H7 (cell line): ENCODE measurements at regions not wholly inside any gene's neighbourhood (a gene's known extent, or its start where the extent isn't known, plus 50 kb on each side); places are given as distances from the start of the nearest gene placed in this dataset.
"Not testable (repeated sequence)": the region's sequence is repeated elsewhere in the genome, so short reads cannot be mapped to it uniquely, and the experiment has no call there.

ENCODE experiments used
- DNase-seq: peaks from one replicate; pipeline ENCODE4 v3.0.0; 2012
- H3K27me3 ChIP-seq: 2 replicates; pipeline ENCODE4 v1.6.0; 2011; ENCODE audit warnings: mild to moderate bottlenecking, low read length; ENCODE audit not compliant: control insufficient read depth, insufficient read depth
- H3K36me3 ChIP-seq: replicated peaks from 2 replicates; pipeline ENCODE4 v1.5.1; 2011; ENCODE audit warnings: low read length; ENCODE audit not compliant: control insufficient read depth, insufficient read depth
- H3K4me3 ChIP-seq: 2 replicates; pipeline ENCODE4 v1.5.1; 2011; ENCODE audit warnings: low read depth, mild to moderate bottlenecking, control low read depth, low read length, moderate library complexity; ENCODE audit not compliant: insufficient read depth

GRCh38 chr9:67288117-67288735 lies 295.9 kb upstream of the SPATA31A3 start:
- not testable (repeated sequence) for H3K4me3 ChIP-seq, H3K36me3 ChIP-seq, H3K27me3 ChIP-seq, DNase-seq

GRCh38 chr9:67284299-67284698 lies 291.9 kb upstream of the SPATA31A3 start:
- not testable (repeated sequence) for H3K36me3 ChIP-seq, H3K27me3 ChIP-seq, H3K4me3 ChIP-seq, DNase-seq

- H3K27me3 ChIP-seq, DNase-seq, H3K36me3 ChIP-seq, H3K4me3 ChIP-seq: not testable (repeated sequence)
Measured at GRCh38 chr9:67281574-67281973, 289.2 kb upstream of the SPATA31A3 start.

GRCh38 chr9:67269692-67270091 lies 277.3 kb upstream of the SPATA31A3 start:
- H3K4me3 ChIP-seq, H3K36me3 ChIP-seq, DNase-seq, H3K27me3 ChIP-seq: not testable (repeated sequence)

- DNase-seq, H3K27me3 ChIP-seq, H3K36me3 ChIP-seq, H3K4me3 ChIP-seq: not testable (repeated sequence)
Measured at GRCh38 chr9:67257894-67258293, 265.5 kb upstream of the SPATA31A3 start.

- not testable (repeated sequence) for H3K4me3 ChIP-seq, DNase-seq, H3K36me3 ChIP-seq, H3K27me3 ChIP-seq
Measured at GRCh38 chr9:67248967-67249366, 256.6 kb upstream of the SPATA31A3 start.

GRCh38 chr9:67212073-67212472 lies 219.7 kb upstream of the SPATA31A3 start:
- not testable (repeated sequence) for H3K4me3 ChIP-seq, H3K27me3 ChIP-seq, H3K36me3 ChIP-seq, DNase-seq

GRCh38 chr9:67210842-67211241 lies 218.5 kb upstream of the SPATA31A3 start:
- DNase-seq, H3K4me3 ChIP-seq, H3K27me3 ChIP-seq: not testable (repeated sequence)

GRCh38 chr9:67208831-67209437 lies 216.6 kb upstream of the SPATA31A3 start:
- not testable (repeated sequence) for DNase-seq, H3K27me3 ChIP-seq, H3K36me3 ChIP-seq, H3K4me3 ChIP-seq

More at GRCh38 chr9:67210842-67211241, 218.5 kb upstream of the SPATA31A3 start:
- not testable (repeated sequence) for H3K36me3 ChIP-seq

- not testable (repeated sequence) for H3K4me3 ChIP-seq, H3K36me3 ChIP-seq, DNase-seq, H3K27me3 ChIP-seq
Measured at GRCh38 chr9:67196135-67196534, 203.8 kb upstream of the SPATA31A3 start.

- not testable (repeated sequence) for H3K27me3 ChIP-seq, H3K4me3 ChIP-seq, H3K36me3 ChIP-seq, DNase-seq
Measured at GRCh38 chr9:67195357-67195756, 203.0 kb upstream of the SPATA31A3 start.

GRCh38 chr9:67179185-67179584 lies 186.8 kb upstream of the SPATA31A3 start:
- not testable (repeated sequence) for H3K36me3 ChIP-seq, H3K4me3 ChIP-seq, H3K27me3 ChIP-seq, DNase-seq

GRCh38 chr9:67175167-67175566 lies 182.8 kb upstream of the SPATA31A3 start:
- not testable (repeated sequence) for H3K27me3 ChIP-seq, DNase-seq, H3K36me3 ChIP-seq, H3K4me3 ChIP-seq

GRCh38 chr9:67171721-67172120 lies 179.4 kb upstream of the SPATA31A3 start:
- not testable (repeated sequence) for H3K36me3 ChIP-seq, H3K4me3 ChIP-seq, H3K27me3 ChIP-seq, DNase-seq

- not testable (repeated sequence) for DNase-seq, H3K36me3 ChIP-seq, H3K4me3 ChIP-seq, H3K27me3 ChIP-seq
Measured at GRCh38 chr9:67168530-67169157, 176.3 kb upstream of the SPATA31A3 start.
